Neutrophil (primary cell): ENCODE measurements at regions not wholly inside any gene's neighbourhood (a gene's known extent, or its start where the extent isn't known, plus 50 kb on each side); places are given as distances from the start of the nearest gene placed in this dataset.

Experiments used
- H3K27ac ChIP-seq: fragments of 200-600 bp; sonication (generic); 2 replicates; pipeline ENCODE4 v1.5.1; 2016; ENCODE audit warnings: mild to moderate bottlenecking, moderate library complexity
- H3K27me3 ChIP-seq: fragments of 200-600 bp; sonication (generic); 2 replicates; pipeline ENCODE4 v1.6.0; 2016; ENCODE audit warnings: mild to moderate bottlenecking
- H3K36me3 ChIP-seq: fragments of 200-600 bp; sonication (generic); 2 replicates; pipeline ENCODE4 v1.5.1; 2017
- H3K4me1 ChIP-seq, 2 experiments: fragments of 200-600 bp in 1 of 2; sonication (generic) in 1 of 2; 1 replicate in 1 of 2; 2 replicates in 1 of 2; pipeline versions ENCODE4 v1.5.1 to v1.6.1; 2013 to 2016; ENCODE audit warnings: low read depth in 1 of 2, low read length in 1 of 2, mild to moderate bottlenecking in 1 of 2, moderate library complexity in 1 of 2; ENCODE audit not compliant: control insufficient read depth in 1 of 2, insufficient read depth in 1 of 2
- H3K4me3 ChIP-seq, 2 experiments: fragments of 200-600 bp in 1 of 2; sonication (generic) in 1 of 2; 1 replicate in 1 of 2; 2 replicates in 1 of 2; pipeline ENCODE4 v1.5.1; 2013 to 2016; ENCODE audit warnings: low read depth in 1 of 2, low read length in 1 of 2, mild to moderate bottlenecking in 1 of 2, moderate library complexity in 1 of 2
- H3K9me3 ChIP-seq: fragments of 200-600 bp; sonication (generic); 2 replicates; pipeline ENCODE4 v1.5.1; 2016
- CTCF ChIP-seq: fragments of 200-600 bp; sonication (generic); IDR thresholded peaks from 2 replicates; pipeline ENCODE4 v1.5.1; 2016; ENCODE audit warnings: antibody characterized with exemption

GRCh38 chr3:153355559-153355958 lies 193.5 kb downstream of the RAP2B start:
- TF ChIP-seq CTCF, result no peak
- Histone ChIP-seq H3K4me1 (no peaks in the 10 kb centered on the region), H3K4me3 (no peak overlapping the region), H3K27me3 (no peaks in the 10 kb centered on the region), H3K9me3 (no peaks in the 10 kb centered on the region), H3K27ac (no peak overlapping the region), H3K36me3 (no peaks in the 10 kb centered on the region)

GRCh38 chr3:153356908-153357307 lies 194.9 kb downstream of the RAP2B start:
- Histone ChIP-seq H3K27me3 (no peaks in the 10 kb centered on the region), H3K27ac (no peak overlapping the region), H3K4me1 (no peaks in the 10 kb centered on the region), H3K36me3 (no peaks in the 10 kb centered on the region), H3K9me3 (no peaks in the 10 kb centered on the region), H3K4me3 (no peak overlapping the region)
- TF ChIP-seq CTCF, result no peak

- H3K27ac ChIP-seq, result no peak overlapping the region
- no peaks in the 10 kb centered on the region for H3K9me3 ChIP-seq
- H3K4me3 ChIP-seq, result no peak overlapping the region
- TF ChIP-seq CTCF, result no peak
- H3K36me3 ChIP-seq, result no peaks in the 10 kb centered on the region
- H3K4me1 ChIP-seq, result no peaks in the 10 kb centered on the region
- H3K27me3 ChIP-seq, result no peaks in the 10 kb centered on the region
Measured at GRCh38 chr3:153357436-153357835, 195.4 kb downstream of the RAP2B start.

GRCh38 chr3:153369561-153370374 lies 207.7 kb downstream of the RAP2B start:
- no peak for TF ChIP-seq CTCF
- H3K9me3 ChIP-seq, result peaks cover 7% of the 10 kb centered on the region
- no peaks in the 10 kb centered on the region for H3K36me3 ChIP-seq

GRCh38 chr3:153370680-153371079 lies 208.7 kb downstream of the RAP2B start:
- H3K4me1 ChIP-seq, result no peaks in the 10 kb centered on the region
- no peaks in the 10 kb centered on the region for H3K36me3 ChIP-seq

More at GRCh38 chr3:153369561-153370374, 207.7 kb downstream of the RAP2B start:
- no peak overlapping the region for H3K4me3 ChIP-seq
- no peak overlapping the region for H3K27ac ChIP-seq
- H3K27me3 ChIP-seq, result no peaks in the 10 kb centered on the region
- H3K4me1 ChIP-seq, result no peaks in the 10 kb centered on the region

More at GRCh38 chr3:153370680-153371079, 208.7 kb downstream of the RAP2B start:
- Histone ChIP-seq H3K4me3 (no peak overlapping the region), H3K27ac (no peak overlapping the region), H3K27me3 (no peaks in the 10 kb centered on the region), H3K9me3 (no peaks in the 10 kb centered on the region)
- TF ChIP-seq CTCF, result no peak
